ENCODE measurements at regions not wholly inside any gene's neighbourhood (a gene's known extent, or its start where the extent isn't known, plus 50 kb on each side); places are given as distances from the start of the nearest gene placed in this dataset.
"Not testable (repeated sequence)": the region's sequence is repeated elsewhere in the genome, so short reads cannot be mapped to it uniquely, and the experiment has no call there.

DNA sequence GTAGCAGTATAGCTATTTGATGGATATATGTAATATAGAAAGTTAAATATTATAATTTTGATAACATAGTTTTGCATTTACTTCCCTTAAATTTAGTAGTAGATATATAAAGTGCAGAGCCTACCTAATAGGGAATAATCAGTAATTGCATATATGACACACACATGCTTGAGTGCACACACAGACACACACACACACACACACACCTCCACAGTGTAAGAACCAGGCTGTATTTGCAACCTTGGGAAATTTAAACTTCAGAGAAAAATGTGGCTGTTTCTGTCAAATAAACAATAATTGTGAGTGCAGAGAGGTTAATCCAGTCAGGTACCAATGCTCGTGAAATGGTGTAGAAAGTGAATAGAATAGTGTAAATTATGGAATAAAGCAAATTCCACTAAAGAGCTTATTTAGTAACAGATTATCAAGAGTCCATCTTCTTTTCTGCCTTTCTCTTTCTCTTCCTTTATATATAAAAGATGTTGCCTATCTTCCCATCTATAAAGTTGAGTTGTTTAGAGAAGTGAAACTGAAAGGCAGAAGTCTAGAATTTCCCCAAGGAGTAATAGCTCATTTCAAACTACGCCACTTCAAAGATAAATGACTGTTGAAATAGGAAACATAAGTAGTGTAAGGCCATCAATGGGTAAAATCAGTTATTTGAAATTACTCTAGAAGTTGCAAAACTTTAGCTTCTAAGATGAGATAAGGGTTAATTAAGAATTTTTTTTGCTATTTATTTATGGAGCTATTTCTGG is 273.7 kb downstream of the SRGAP2C start:
- H3K36me3 ChIP-seq (ENCODE audit: control insufficient read depth, insufficient read depth, low read length), result no peaks in the 10 kb centered on the region
- H3K27me3 ChIP-seq (replicated peaks; ENCODE audit: control insufficient read depth, insufficient read depth, low read length), result no peaks in the 10 kb centered on the region
- DNase-seq (ENCODE audit: extremely low read depth, insufficient read length), result peak; percentile 55
- no peak overlapping the region for H3K4me3 ChIP-seq (replicated peaks; ENCODE audit: low read depth, low read length)
- no peak for TF ChIP-seq CTCF (IDR thresholded peaks at IDR 0.05; ENCODE audit: insufficient read depth, low read length, poor library complexity, severe bottlenecking)

DNA sequence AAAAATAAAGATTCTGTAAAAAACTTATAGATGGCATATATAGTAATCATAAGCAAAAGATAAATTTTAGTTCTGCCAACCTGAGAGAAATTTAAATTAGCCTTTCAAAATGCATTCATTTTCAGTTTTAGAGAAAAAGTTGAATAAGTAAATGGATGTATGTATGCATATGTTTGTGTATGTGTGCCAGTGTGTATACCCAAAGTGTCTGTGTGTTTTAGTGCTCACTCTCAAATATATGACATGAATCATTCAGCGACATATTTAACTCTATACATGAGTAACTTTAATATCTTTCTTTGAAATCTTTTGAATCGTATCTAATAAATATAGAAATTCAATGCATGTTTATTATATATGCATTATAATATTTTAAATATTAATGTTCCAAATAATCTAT is 274.5 kb downstream of the SRGAP2C start:
- DNase-seq (ENCODE audit: extremely low read depth, insufficient read length), result no peak
- Histone ChIP-seq H3K27me3 (replicated peaks; ENCODE audit: control insufficient read depth, insufficient read depth, low read length) (no peaks in the 10 kb centered on the region), H3K36me3 (ENCODE audit: control insufficient read depth, insufficient read depth, low read length) (no peaks in the 10 kb centered on the region)

GRCh38 chr1:121469395-121469794 is 284.6 kb downstream of the SRGAP2C start:
- H3K4me3 ChIP-seq (replicated peaks; ENCODE audit: low read depth, low read length); DNase-seq (ENCODE audit: extremely low read depth, insufficient read length); H3K27me3 ChIP-seq (replicated peaks; ENCODE audit: control insufficient read depth, insufficient read depth, low read length); H3K36me3 ChIP-seq (ENCODE audit: control insufficient read depth, insufficient read depth, low read length): not testable (repeated sequence)

More for the DNA sequence above, 274.5 kb downstream of the SRGAP2C start:
- no peak for TF ChIP-seq CTCF (IDR thresholded peaks at IDR 0.05; ENCODE audit: insufficient read depth, low read length, poor library complexity, severe bottlenecking)
- H3K4me3 ChIP-seq (replicated peaks; ENCODE audit: low read depth, low read length), result no peak overlapping the region

DNA sequence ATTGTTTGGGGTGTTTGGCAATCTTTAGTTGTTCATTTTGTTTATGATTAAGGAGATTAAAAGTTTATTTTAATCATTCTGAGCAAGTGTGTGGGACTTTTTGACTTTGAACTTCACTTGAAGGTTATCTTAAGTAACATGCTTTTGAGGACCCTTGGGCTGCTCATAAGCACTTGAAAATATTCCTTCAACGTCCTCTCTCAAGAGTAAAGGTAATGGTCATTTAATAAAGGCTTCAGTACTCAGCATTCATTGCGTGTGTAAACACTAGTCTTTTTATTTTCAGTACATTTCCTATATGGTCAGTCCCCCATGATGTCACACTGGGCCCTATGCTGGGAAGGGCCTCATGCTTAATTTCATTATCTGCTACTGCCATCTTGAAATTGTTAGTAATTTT is 285.6 kb downstream of the SRGAP2C start:
- not testable (repeated sequence) for DNase-seq (ENCODE audit: extremely low read depth, insufficient read length); H3K4me3 ChIP-seq (replicated peaks; ENCODE audit: low read depth, low read length); H3K36me3 ChIP-seq (ENCODE audit: control insufficient read depth, insufficient read depth, low read length)

DNA sequence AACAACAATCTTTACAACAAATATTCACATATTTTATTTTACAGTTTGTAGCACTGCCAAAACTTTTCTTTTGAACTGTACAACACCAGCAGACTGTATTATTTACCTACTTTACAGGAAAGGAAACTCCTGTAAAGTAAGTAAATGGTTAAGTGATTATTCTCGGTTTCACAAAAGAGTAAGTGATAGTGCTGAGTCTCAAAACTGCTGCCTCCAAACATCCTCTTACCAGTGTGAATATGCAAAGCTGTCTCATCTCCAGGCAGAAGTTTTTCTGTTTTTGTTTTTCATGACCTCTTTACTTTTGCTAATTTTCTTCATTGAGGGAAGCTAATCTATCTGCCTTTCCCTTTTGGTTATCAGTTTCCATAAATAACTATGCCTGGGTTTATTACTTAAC is 286.7 kb downstream of the SRGAP2C start:
- no peak for DNase-seq (ENCODE audit: extremely low read depth, insufficient read length)
- H3K4me3 ChIP-seq (replicated peaks; ENCODE audit: low read depth, low read length), result no peak overlapping the region
- H3K27me3 ChIP-seq (replicated peaks; ENCODE audit: control insufficient read depth, insufficient read depth, low read length), result no peaks in the 10 kb centered on the region
- no peaks in the 10 kb centered on the region for H3K36me3 ChIP-seq (ENCODE audit: control insufficient read depth, insufficient read depth, low read length)
- TF ChIP-seq CTCF (IDR thresholded peaks at IDR 0.05; ENCODE audit: insufficient read depth, low read length, poor library complexity, severe bottlenecking), result no peak

More for the DNA sequence above, 285.6 kb downstream of the SRGAP2C start:
- H3K27me3 ChIP-seq (replicated peaks; ENCODE audit: control insufficient read depth, insufficient read depth, low read length), result not testable (repeated sequence)

DNA sequence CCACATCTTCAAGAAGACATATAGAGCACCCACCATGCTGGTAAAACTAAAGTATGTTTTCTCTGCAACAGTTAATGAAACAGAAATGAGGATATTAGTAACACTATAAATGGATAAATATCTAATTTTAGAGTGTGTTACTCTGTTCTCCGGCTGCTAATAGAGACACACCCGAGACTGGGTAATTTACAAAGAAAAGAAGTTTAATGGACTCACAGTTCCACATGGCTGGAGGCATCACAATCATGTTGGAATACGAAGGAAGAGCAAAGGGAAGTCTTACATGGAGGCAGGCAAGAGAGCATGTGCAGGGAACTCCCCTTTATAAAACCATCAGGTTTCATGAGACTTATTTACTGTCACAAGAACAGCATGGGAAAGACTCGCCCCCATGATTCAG is 287.2 kb downstream of the SRGAP2C start:
- Histone ChIP-seq H3K36me3 (ENCODE audit: control insufficient read depth, insufficient read depth, low read length) (no peaks in the 10 kb centered on the region), H3K4me3 (replicated peaks; ENCODE audit: low read depth, low read length) (no peak overlapping the region), H3K27me3 (replicated peaks; ENCODE audit: control insufficient read depth, insufficient read depth, low read length) (no peaks in the 10 kb centered on the region)
- TF ChIP-seq CTCF (IDR thresholded peaks at IDR 0.05; ENCODE audit: insufficient read depth, low read length, poor library complexity, severe bottlenecking), result no peak
- no peak for DNase-seq (ENCODE audit: extremely low read depth, insufficient read length)

GRCh38 chr1:121483234-121483633 is 298.5 kb downstream of the SRGAP2C start:
- no peaks in the 10 kb centered on the region for H3K27me3 ChIP-seq (replicated peaks; ENCODE audit: control insufficient read depth, insufficient read depth, low read length)
- TF ChIP-seq CTCF (IDR thresholded peaks at IDR 0.05; ENCODE audit: insufficient read depth, low read length, poor library complexity, severe bottlenecking), result no peak

More at GRCh38 chr1:121483234-121483633, 298.5 kb downstream of the SRGAP2C start:
- Histone ChIP-seq H3K4me3 (replicated peaks; ENCODE audit: low read depth, low read length) (no peak overlapping the region), H3K36me3 (ENCODE audit: control insufficient read depth, insufficient read depth, low read length) (no peaks in the 10 kb centered on the region)
- DNase-seq (ENCODE audit: extremely low read depth, insufficient read length), result no peak
